ENCODE measurements at regions not wholly inside any gene's neighbourhood (a gene's known extent, or its start where the extent isn't known, plus 50 kb on each side); places are given as distances from the start of the nearest gene placed in this dataset.

DNA sequence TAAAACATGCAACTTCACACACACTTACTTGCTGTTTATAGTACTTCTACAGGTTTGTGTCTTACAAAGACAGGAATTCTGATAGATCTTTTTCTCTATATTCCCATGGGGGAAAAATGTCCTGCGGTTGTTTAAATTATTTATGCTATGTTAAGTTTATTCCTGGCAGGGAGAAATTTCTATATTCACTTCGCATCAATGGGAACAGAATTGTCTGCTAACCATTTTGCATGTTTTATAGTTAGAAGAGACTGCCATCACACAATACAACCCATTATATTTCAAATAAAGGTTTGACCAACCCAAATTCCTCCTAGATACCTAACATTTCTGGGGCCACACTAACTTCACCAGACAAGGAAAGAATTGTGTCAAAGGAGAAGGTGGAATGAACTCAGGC, 110.0 kb upstream of the PRR16 start:
- Histone ChIP-seq H3K36me3 (ENCODE audit: insufficient read depth, low read length) (no peaks in the 10 kb centered on the region), H3K4me2 (ENCODE audit: insufficient read depth, low read length) (no peak overlapping the region), H3K4me1 (ENCODE audit: insufficient read depth, low read length) (no peaks in the 10 kb centered on the region), H3K27me3 (ENCODE audit: insufficient read depth, low read length) (no peaks in the 10 kb centered on the region), H3K27ac (ENCODE audit: low read depth, low read length) (no peak overlapping the region), H3K79me2 (ENCODE audit: insufficient read depth, low read length) (no peaks in the 10 kb centered on the region), H3K9me3 (ENCODE audit: low read depth, low read length) (peaks cover 3% of the 10 kb centered on the region), H3K4me3 (ENCODE audit: insufficient read depth, low read length) (no peak overlapping the region), H2AFZ (ENCODE audit: low read length) (no peak overlapping the region), H4K20me1 (ENCODE audit: insufficient read depth, low read length) (no peaks in the 10 kb centered on the region)
- no peak for DNase-seq (ENCODE audit: insufficient read length, low spot score, missing footprints)
- TF ChIP-seq, protein P1, sequence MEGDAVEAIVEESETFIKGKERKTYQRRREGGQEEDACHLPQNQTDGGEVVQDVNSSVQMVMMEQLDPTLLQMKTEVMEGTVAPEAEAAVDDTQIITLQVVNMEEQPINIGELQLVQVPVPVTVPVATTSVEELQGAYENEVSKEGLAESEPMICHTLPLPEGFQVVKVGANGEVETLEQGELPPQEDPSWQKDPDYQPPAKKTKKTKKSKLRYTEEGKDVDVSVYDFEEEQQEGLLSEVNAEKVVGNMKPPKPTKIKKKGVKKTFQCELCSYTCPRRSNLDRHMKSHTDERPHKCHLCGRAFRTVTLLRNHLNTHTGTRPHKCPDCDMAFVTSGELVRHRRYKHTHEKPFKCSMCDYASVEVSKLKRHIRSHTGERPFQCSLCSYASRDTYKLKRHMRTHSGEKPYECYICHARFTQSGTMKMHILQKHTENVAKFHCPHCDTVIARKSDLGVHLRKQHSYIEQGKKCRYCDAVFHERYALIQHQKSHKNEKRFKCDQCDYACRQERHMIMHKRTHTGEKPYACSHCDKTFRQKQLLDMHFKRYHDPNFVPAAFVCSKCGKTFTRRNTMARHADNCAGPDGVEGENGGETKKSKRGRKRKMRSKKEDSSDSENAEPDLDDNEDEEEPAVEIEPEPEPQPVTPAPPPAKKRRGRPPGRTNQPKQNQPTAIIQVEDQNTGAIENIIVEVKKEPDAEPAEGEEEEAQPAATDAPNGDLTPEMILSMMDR (IDR thresholded peaks at IDR 0.05; ENCODE audit: extremely low read depth, low read depth, low read length): no peak

DNA sequence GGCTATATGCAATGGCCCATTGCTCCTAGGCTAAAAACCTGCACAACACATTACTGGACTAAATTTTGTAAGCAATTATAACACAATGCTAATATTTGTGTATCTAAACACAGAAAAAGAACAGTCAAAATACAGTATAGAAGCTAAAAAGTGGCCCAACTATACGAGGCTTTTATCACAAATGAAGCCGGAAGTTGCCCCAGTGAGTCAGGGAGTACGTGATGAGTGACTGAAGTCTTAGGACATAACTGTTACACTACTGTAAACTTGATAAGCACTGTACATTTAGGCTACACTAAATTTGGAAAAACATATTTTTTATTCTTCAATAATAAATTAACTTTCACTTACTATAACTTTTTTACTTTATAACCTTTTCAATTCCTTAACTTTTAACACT, 105.2 kb upstream of the PRR16 start:
- Histone ChIP-seq H3K4me2 (ENCODE audit: insufficient read depth, low read length) (no peak overlapping the region), H3K36me3 (ENCODE audit: insufficient read depth, low read length) (no peaks in the 10 kb centered on the region), H3K4me3 (ENCODE audit: insufficient read depth, low read length) (no peak overlapping the region), H3K27me3 (ENCODE audit: insufficient read depth, low read length) (no peaks in the 10 kb centered on the region), H2AFZ (ENCODE audit: low read length) (no peak overlapping the region), H4K20me1 (ENCODE audit: insufficient read depth, low read length) (no peaks in the 10 kb centered on the region), H3K4me1 (ENCODE audit: insufficient read depth, low read length) (no peaks in the 10 kb centered on the region), H3K79me2 (ENCODE audit: insufficient read depth, low read length) (no peaks in the 10 kb centered on the region), H3K9me3 (ENCODE audit: low read depth, low read length) (no peaks in the 10 kb centered on the region), H3K27ac (ENCODE audit: low read depth, low read length) (no peak overlapping the region)
- TF ChIP-seq, protein P1 (IDR thresholded peaks at IDR 0.05; ENCODE audit: extremely low read depth, low read depth, low read length): no peak
- no peak for DNase-seq (ENCODE audit: insufficient read length, low spot score, missing footprints)

DNA sequence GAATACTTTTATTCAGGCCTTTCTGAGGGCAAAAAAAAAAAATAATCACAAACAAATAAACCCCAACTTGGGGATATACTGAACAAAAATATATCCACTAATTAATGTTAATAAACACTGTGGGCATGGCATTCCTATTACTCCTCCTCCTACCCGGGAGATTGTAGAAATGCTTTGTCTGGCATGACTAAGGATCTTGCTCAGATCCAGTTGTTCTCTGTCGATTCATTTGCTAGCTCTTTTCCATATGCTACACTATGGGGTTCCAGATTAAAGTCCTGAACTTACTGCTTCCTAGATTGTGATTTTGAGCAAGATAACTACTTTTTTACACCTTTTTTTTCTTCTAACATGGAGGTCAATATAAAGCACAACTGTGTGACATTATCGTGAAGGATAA, 102.2 kb upstream of the PRR16 start:
- Histone ChIP-seq H3K9me3 (ENCODE audit: low read depth, low read length) (no peaks in the 10 kb centered on the region), H2AFZ (ENCODE audit: low read length) (peak overlapping the region; percentile 32), H3K36me3 (ENCODE audit: insufficient read depth, low read length) (no peaks in the 10 kb centered on the region), H4K20me1 (ENCODE audit: insufficient read depth, low read length) (no peaks in the 10 kb centered on the region), H3K4me1 (ENCODE audit: insufficient read depth, low read length) (no peaks in the 10 kb centered on the region), H3K27me3 (ENCODE audit: insufficient read depth, low read length) (no peaks in the 10 kb centered on the region), H3K4me3 (ENCODE audit: insufficient read depth, low read length) (no peak overlapping the region), H3K79me2 (ENCODE audit: insufficient read depth, low read length) (no peaks in the 10 kb centered on the region), H3K4me2 (ENCODE audit: insufficient read depth, low read length) (no peak overlapping the region), H3K27ac (ENCODE audit: low read depth, low read length) (no peak overlapping the region)
- TF ChIP-seq, protein P1 (IDR thresholded peaks at IDR 0.05; ENCODE audit: extremely low read depth, low read depth, low read length): no peak
- DNase-seq (ENCODE audit: insufficient read length, low spot score, missing footprints): no peak

DNA sequence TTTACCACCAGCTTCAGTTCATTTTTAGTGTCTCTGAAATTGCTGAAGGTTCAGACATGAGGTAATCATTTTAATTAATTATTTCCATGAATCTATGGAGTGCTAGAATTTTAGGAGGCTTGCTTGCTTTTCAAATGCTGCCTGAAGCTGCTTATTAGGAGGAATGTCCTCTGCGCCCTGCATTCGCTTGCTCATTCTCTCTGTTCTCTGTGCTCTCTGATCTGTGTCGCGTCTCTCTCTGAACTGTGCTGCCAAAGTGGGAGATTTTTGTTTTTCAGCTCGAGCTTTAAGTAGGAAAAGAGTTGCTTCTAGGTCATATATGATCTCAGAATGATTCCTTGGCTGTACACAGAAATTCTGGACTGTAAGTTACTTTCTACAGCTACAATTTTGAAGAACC, 101.7 kb upstream of the PRR16 start:
- no peak for DNase-seq (ENCODE audit: insufficient read length, low spot score, missing footprints)
- Histone ChIP-seq H3K9me3 (ENCODE audit: low read depth, low read length) (no peaks in the 10 kb centered on the region), H3K27ac (ENCODE audit: low read depth, low read length) (no peak overlapping the region), H3K4me2 (ENCODE audit: insufficient read depth, low read length) (no peak overlapping the region), H3K27me3 (ENCODE audit: insufficient read depth, low read length) (no peaks in the 10 kb centered on the region), H3K4me3 (ENCODE audit: insufficient read depth, low read length) (no peak overlapping the region), H3K4me1 (ENCODE audit: insufficient read depth, low read length) (no peaks in the 10 kb centered on the region), H4K20me1 (ENCODE audit: insufficient read depth, low read length) (no peaks in the 10 kb centered on the region), H2AFZ (ENCODE audit: low read length) (no peak overlapping the region), H3K79me2 (ENCODE audit: insufficient read depth, low read length) (no peaks in the 10 kb centered on the region), H3K36me3 (ENCODE audit: insufficient read depth, low read length) (no peaks in the 10 kb centered on the region)
- TF ChIP-seq, protein P1 (IDR thresholded peaks at IDR 0.05; ENCODE audit: extremely low read depth, low read depth, low read length): no peak
